ENCODE measurements at regions not wholly inside any gene's neighbourhood (a gene's known extent, or its start where the extent isn't known, plus 50 kb on each side); places are given as distances from the start of the nearest gene placed in this dataset.

DNA sequence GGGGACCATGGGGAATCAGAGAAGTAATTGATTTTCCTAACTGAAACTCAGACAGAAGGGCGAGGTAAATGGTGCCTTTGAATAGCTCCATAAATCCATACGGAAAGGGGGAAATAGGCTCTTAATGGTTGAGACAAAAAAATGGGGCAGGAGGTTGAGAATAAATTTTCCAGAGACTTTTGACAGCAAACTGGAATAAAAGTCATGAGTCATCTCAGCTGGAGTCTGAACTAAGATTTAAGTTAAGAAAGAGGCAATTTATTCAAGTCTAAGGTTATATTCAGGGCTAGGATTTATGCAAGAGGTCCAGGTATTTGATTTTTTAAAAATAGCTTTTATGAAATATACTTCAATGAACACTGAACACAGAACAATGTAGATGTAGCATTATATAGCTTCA is 238.7 kb upstream of the RORA start:
- Mint-ChIP-seq H3K27ac (ENCODE audit: unreplicated experiment) (no peak overlapping the region), H3K4me3 (no peak overlapping the region)

DNA sequence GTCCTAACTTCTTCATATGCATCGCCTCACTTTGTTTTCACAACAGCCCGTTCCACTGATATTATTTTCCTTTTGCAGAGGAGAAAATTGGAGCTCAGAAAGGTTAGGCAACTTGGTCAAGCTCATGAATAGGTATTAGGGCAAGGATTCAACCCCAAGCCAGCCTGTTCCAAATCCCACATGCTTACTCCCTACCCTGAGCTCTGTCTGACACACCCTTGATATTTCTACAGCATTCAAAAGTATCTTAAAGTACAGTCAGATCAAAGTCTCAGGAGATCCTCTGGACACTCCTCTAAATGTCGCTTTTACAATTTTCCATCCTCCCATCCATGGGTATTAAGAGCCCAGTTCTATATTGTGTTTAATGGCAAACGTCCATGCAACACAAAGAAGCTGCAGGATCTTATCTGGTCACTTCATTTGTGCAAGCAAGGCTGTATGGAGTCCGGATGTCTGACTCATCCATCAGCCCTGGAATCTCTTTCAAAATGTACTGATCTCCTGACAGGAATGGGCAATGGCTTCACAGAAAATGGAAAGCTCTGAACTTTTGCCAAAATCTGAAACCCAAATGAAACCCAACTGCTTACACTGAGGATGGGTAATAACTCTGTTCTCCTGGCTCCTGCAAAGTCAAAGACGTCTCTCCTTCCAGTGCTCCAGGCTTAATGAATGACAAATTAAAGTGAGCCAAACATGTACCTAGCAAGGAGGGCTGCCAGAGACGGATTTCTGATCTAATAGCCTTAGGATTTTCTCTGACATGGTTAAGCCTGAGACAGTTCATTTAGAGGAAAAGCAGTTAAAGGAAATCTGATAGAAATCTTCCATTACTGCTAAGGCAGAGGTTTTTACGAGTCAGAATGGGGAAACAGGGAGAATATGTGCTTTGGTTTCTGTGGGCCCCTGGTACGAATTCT is 230.9 kb upstream of the RORA start:
- H3K36me3 Mint-ChIP-seq (ENCODE audit: low read depth): no peaks in the 10 kb centered on the region
- TF ChIP-seq, protein P1, sequence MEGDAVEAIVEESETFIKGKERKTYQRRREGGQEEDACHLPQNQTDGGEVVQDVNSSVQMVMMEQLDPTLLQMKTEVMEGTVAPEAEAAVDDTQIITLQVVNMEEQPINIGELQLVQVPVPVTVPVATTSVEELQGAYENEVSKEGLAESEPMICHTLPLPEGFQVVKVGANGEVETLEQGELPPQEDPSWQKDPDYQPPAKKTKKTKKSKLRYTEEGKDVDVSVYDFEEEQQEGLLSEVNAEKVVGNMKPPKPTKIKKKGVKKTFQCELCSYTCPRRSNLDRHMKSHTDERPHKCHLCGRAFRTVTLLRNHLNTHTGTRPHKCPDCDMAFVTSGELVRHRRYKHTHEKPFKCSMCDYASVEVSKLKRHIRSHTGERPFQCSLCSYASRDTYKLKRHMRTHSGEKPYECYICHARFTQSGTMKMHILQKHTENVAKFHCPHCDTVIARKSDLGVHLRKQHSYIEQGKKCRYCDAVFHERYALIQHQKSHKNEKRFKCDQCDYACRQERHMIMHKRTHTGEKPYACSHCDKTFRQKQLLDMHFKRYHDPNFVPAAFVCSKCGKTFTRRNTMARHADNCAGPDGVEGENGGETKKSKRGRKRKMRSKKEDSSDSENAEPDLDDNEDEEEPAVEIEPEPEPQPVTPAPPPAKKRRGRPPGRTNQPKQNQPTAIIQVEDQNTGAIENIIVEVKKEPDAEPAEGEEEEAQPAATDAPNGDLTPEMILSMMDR (conservative IDR thresholded peaks at IDR 0.05): no peak
- no peak overlapping the region for H3K27ac Mint-ChIP-seq (ENCODE audit: unreplicated experiment)

More for the DNA sequence above, 238.7 kb upstream of the RORA start:
- H3K27me3 Mint-ChIP-seq (ENCODE audit: low read depth): no peaks in the 10 kb centered on the region
- peaks cover 10% of the 10 kb centered on the region for H3K9me3 Mint-ChIP-seq
- no peaks in the 10 kb centered on the region for H3K4me1 Mint-ChIP-seq
- TF ChIP-seq, protein P1 (conservative IDR thresholded peaks at IDR 0.05): no peak
- DNase-seq (ENCODE audit: low read depth, low spot score): no peak
- H3K36me3 Mint-ChIP-seq (ENCODE audit: low read depth): no peaks in the 10 kb centered on the region

DNA sequence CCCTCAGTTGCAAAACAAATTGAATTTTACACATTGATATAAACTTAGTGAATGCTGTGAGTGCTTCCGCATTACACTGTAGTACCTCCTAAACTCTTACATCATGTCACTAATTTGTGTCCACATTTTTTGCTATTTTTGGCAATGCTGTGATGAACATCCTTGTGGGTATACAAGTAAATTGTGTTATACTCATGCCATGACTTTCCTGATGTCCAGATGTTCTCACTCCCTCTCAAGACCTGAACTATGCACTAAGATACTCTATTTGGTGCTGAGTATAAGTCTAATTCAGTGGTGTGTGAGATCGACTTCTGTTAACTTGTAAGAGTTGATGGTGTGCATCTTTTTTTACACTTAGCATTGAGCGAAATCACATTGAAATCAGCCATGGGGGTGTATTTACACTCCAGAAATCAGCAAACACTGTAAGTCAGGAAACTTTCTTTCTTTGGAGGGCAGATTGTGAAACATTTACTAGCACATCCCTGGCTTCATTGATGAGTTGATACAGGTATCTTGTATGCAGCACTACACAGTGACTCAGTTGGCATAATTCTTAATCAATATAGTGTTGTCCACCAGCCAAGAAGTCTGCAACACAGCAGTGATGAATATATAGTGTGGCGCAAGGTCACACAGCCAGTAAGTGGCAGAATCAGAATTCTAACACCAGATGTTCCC is 228.1 kb upstream of the RORA start:
- DNase-seq (ENCODE audit: low read depth, low spot score): no peak
- H3K9me3 Mint-ChIP-seq: no peaks in the 10 kb centered on the region
- H3K4me3 Mint-ChIP-seq: no peak overlapping the region
- no peak overlapping the region for H3K27ac Mint-ChIP-seq (ENCODE audit: unreplicated experiment)
- peaks cover 4% of the 10 kb centered on the region for H3K27me3 Mint-ChIP-seq (ENCODE audit: low read depth)
- H3K4me1 Mint-ChIP-seq: no peaks in the 10 kb centered on the region
- no peaks in the 10 kb centered on the region for H3K36me3 Mint-ChIP-seq (ENCODE audit: low read depth)
- TF ChIP-seq, protein P1 (conservative IDR thresholded peaks at IDR 0.05): no peak

More for the DNA sequence above, 230.9 kb upstream of the RORA start:
- H3K4me3 Mint-ChIP-seq: no peak overlapping the region
- DNase-seq (ENCODE audit: low read depth, low spot score): no peak
- H3K9me3 Mint-ChIP-seq: no peaks in the 10 kb centered on the region
- H3K27me3 Mint-ChIP-seq (ENCODE audit: low read depth): no peaks in the 10 kb centered on the region
- no peaks in the 10 kb centered on the region for H3K4me1 Mint-ChIP-seq

DNA sequence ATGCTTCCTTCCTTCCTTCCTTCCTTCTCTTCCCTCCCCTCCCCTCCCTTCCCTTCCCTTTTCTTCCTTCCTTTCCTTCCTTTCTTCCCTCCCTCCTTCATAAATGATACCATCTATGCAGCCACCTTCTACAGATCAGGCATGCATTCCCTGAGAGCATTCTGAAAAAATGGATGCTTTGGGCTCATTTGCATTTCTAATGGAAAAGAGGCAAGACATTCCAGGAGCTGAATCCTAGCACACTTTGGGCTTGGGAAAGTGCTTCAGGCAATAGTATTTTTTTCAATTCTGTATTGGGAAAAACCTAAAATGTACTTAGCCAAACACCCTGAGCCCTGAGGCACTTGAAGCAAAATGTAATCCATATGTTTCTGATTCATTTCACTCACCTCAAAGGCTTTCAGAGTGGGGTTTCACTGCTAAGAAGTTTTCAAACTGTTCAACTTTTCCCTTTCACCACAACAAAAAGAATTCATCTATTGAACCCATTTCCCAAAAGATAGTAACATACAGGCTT is 220.1 kb upstream of the RORA start:
- Mint-ChIP-seq H3K4me3 (no peak overlapping the region), H3K27ac (ENCODE audit: unreplicated experiment) (no peak overlapping the region), H3K9me3 (no peaks in the 10 kb centered on the region), H3K4me1 (no peaks in the 10 kb centered on the region), H3K36me3 (ENCODE audit: low read depth) (no peaks in the 10 kb centered on the region), H3K27me3 (ENCODE audit: low read depth) (peaks cover 4% of the 10 kb centered on the region)
- TF ChIP-seq, protein P1 (conservative IDR thresholded peaks at IDR 0.05): no peak
- DNase-seq (ENCODE audit: low read depth, low spot score): no peak

DNA sequence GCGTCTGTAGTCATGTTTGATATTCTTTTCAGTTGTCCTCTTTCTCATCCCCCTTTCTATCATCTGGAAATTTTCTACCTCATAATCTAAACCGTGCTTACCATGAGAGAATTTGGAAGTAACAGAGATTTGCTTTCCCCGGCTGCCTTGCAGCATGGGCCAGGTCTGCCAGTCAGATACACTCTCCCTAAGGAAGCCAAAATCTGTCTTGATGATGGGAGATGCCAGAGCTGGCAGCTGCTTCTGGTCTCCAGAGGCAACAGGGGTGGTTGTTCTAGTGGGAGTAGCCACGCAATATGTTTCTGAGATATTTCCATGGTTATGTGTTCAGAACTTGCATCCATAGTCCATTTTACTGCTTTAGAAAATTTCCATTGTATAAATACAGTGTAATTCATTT is 218.9 kb upstream of the RORA start:
- Mint-ChIP-seq H3K4me3 (no peak overlapping the region), H3K4me1 (no peaks in the 10 kb centered on the region), H3K27me3 (ENCODE audit: low read depth) (no peaks in the 10 kb centered on the region), H3K9me3 (no peaks in the 10 kb centered on the region), H3K27ac (ENCODE audit: unreplicated experiment) (no peak overlapping the region), H3K36me3 (ENCODE audit: low read depth) (no peaks in the 10 kb centered on the region)
- no peak for DNase-seq (ENCODE audit: low read depth, low spot score)
- TF ChIP-seq, protein P1 (conservative IDR thresholded peaks at IDR 0.05): no peak
